GM23338 (cell line): ENCODE measurements at regions not wholly inside any gene's neighbourhood (a gene's known extent, or its start where the extent isn't known, plus 50 kb on each side); places are given as distances from the start of the nearest gene placed in this dataset.

Experiments
- ATAC-seq: fragments of 200-7000 bp; cut with Tn5 transposase; 3 replicates; pipeline ENCODE4 v1.9.1; 2020
- DNase-seq: peaks from one replicate; pipeline ENCODE4 v3.0.0-alpha.2; 2015; ENCODE audit warnings: low spot score
- H2AFZ ChIP-seq: fragments of 200-600 bp; sonication (generic); 2 replicates; pipeline ENCODE4 v1.8.0; 2016; ENCODE audit warnings: antibody characterized with exemption, mild to moderate bottlenecking, moderate library complexity
- H3F3A ChIP-seq: fragments of 200-600 bp; sonication (generic); replicated peaks from 2 replicates; pipeline ENCODE4 v1.8.0; 2017; ENCODE audit warnings: antibody characterized with exemption, mixed run types, low read depth
- H3K27ac ChIP-seq: fragments of 200-600 bp; sonication (generic); 2 replicates; pipeline ENCODE4 v1.6.1; 2016; ENCODE audit warnings: low read depth
- H3K27me3 ChIP-seq: fragments of 200-600 bp; sonication (generic); 2 replicates; pipeline ENCODE4 v1.8.0; 2016; ENCODE audit warnings: mild to moderate bottlenecking, mixed run types, moderate library complexity; ENCODE audit not compliant: insufficient read depth
- H3K36me3 ChIP-seq: fragments of 200-600 bp; sonication (generic); 2 replicates; pipeline ENCODE4 v1.8.0; 2016; ENCODE audit warnings: mild to moderate bottlenecking; ENCODE audit not compliant: insufficient read depth
- H3K4me1 ChIP-seq: fragments of 200-600 bp; sonication (generic); 2 replicates; pipeline ENCODE4 v1.8.0; 2016; ENCODE audit warnings: mild to moderate bottlenecking, moderate library complexity; ENCODE audit not compliant: insufficient read depth
- H3K4me2 ChIP-seq: fragments of 200-600 bp; sonication (generic); 2 replicates; pipeline ENCODE4 v1.7.1; 2017; ENCODE audit warnings: mixed run types
- H3K4me3 ChIP-seq: fragments of 200-600 bp; sonication (generic); 2 replicates; pipeline ENCODE4 v1.6.1; 2016; ENCODE audit warnings: mixed run types
- H3K79me2 ChIP-seq: fragments of 200-600 bp; sonication (generic); replicated peaks from 2 replicates; pipeline ENCODE4 v1.8.0; 2017; ENCODE audit warnings: mild to moderate bottlenecking; ENCODE audit not compliant: insufficient read depth
- H3K9me2 ChIP-seq: fragments of 200-600 bp; sonication (generic); 2 replicates; pipeline ENCODE4 v1.8.0; 2017; ENCODE audit not compliant: insufficient read depth
- H4K20me1 ChIP-seq: fragments of 200-600 bp; sonication (generic); replicated peaks from 2 replicates; pipeline ENCODE4 v1.8.0; 2017; ENCODE audit warnings: mild to moderate bottlenecking; ENCODE audit not compliant: insufficient read depth
- H3K27ac Mint-ChIP-seq: 2 replicates; pipeline ENCODE4 v1.8.0; 2020; ENCODE audit warnings: inconsistent platforms, mild to moderate bottlenecking, moderate library complexity, mixed read lengths
- H3K27me3 Mint-ChIP-seq: 3 replicates; pipeline ENCODE4 v1.8.0; 2022; ENCODE audit warnings: low read depth, mild to moderate bottlenecking, moderate library complexity, mixed read lengths, inconsistent platforms; ENCODE audit not compliant: insufficient read depth, poor library complexity
- H3K36me3 Mint-ChIP-seq: 3 replicates; pipeline ENCODE4 v1.8.0; 2021; ENCODE audit warnings: low read depth, mild to moderate bottlenecking, inconsistent platforms, moderate library complexity, mixed read lengths
- H3K4me1 Mint-ChIP-seq: 3 replicates; pipeline ENCODE4 v1.8.0; 2020; ENCODE audit warnings: mild to moderate bottlenecking, inconsistent platforms, mixed read lengths
- H3K4me3 Mint-ChIP-seq: 3 replicates; pipeline ENCODE4 v1.8.0; 2021; ENCODE audit warnings: moderate library complexity, mild to moderate bottlenecking, inconsistent platforms, mixed read lengths
- H3K9me3 Mint-ChIP-seq: 3 replicates; pipeline ENCODE4 v1.8.0; 2020; ENCODE audit warnings: moderate library complexity, mild to moderate bottlenecking, inconsistent platforms, mixed read lengths
- CREB1 ChIP-seq: fragments of 250-450 bp; sonication (Bioruptor Pico); IDR thresholded peaks from 2 replicates; pipeline ENCODE4 v1.5.0; 2020; ENCODE audit warnings: low read depth, mild to moderate bottlenecking, moderate library complexity
- CTCF ChIP-seq, 2 experiments: fragments of 200-600 bp in 1 of 2; sonication (generic) in 1 of 2; conservative IDR thresholded peaks; 2 replicates each; pipeline versions ENCODE4 v1.5.1 to v1.6.1; 2016 to 2017; ENCODE audit warnings: antibody characterized with exemption in 2 of 2, low read depth in 2 of 2, mild to moderate bottlenecking in 2 of 2, moderate library complexity in 1 of 2
- ETS1 ChIP-seq: IDR thresholded peaks from 2 replicates; pipeline ENCODE4 v1.6.1; 2016; ENCODE audit warnings: antibody characterized with exemption
- EZH2 ChIP-seq: fragments of 200-600 bp; sonication (generic); IDR thresholded peaks from one replicate; pipeline ENCODE4 v1.8.0; 2017; ENCODE audit warnings: antibody characterized with exemption, mild to moderate bottlenecking, low read depth; ENCODE audit not compliant: unreplicated experiment
- EZH2phosphoT487 ChIP-seq: fragments of 200-600 bp; sonication (generic); IDR thresholded peaks from one replicate; pipeline ENCODE4 v1.8.1; 2018; ENCODE audit warnings: antibody characterized with exemption; ENCODE audit not compliant: unreplicated experiment
- JUNB ChIP-seq: IDR thresholded peaks from one replicate; pipeline ENCODE4 v1.6.1; 2016; ENCODE audit warnings: antibody characterized with exemption; ENCODE audit not compliant: unreplicated experiment
- NANOG ChIP-seq: IDR thresholded peaks from 2 replicates; pipeline ENCODE4 v1.6.1; 2016; ENCODE audit warnings: antibody characterized with exemption, borderline replicate concordance
- POLR2AphosphoS5 ChIP-seq: IDR thresholded peaks from 2 replicates; pipeline ENCODE4 v1.6.1; 2016; ENCODE audit warnings: antibody characterized with exemption, low read depth
- REST ChIP-seq: IDR thresholded peaks from one replicate; pipeline ENCODE4 v1.6.1; 2018; ENCODE audit warnings: antibody characterized with exemption; ENCODE audit not compliant: unreplicated experiment
- STAT1 ChIP-seq: IDR thresholded peaks from one replicate; pipeline ENCODE4 v1.6.1; 2016; ENCODE audit warnings: antibody characterized with exemption; ENCODE audit not compliant: unreplicated experiment
- ZNF114 ChIP-seq: fragments of 250-450 bp; sonication (Bioruptor Pico); IDR thresholded peaks from 2 replicates; pipeline ENCODE4 v1.5.0; 2020; ENCODE audit warnings: mild to moderate bottlenecking, moderate library complexity
- ZNF331 ChIP-seq: fragments of 250-450 bp; sonication (Bioruptor Pico); IDR thresholded peaks from 2 replicates; pipeline ENCODE4 v1.5.0; 2020; ENCODE audit warnings: low read depth, mild to moderate bottlenecking, moderate library complexity
- ZNF462 ChIP-seq: fragments of 250-450 bp; sonication (Bioruptor Pico); IDR thresholded peaks from 2 replicates; pipeline ENCODE4 v1.5.0; 2020; ENCODE audit warnings: mild to moderate bottlenecking, moderate library complexity

GRCh38 chr12:124100572-124101178 is 127.7 kb downstream of the ZNF664 start:
- H3K9me2 ChIP-seq = 0 out of 2 replicates have a peak, but pooled peaks cover 3% of the 10 kb centered on the region
- H2AFZ ChIP-seq = no peak overlapping the region
- TF ChIP-seq STAT1 = no peak
- no peak for TF ChIP-seq EZH2
- no peak for TF ChIP-seq NANOG
- no peak for TF ChIP-seq CTCF (conservative IDR thresholded peaks at IDR 0.05; ENCODE audit: low read depth in 2 of 2)
- no peak for TF ChIP-seq EZH2phosphoT487
- TF ChIP-seq POLR2AphosphoS5 = no peak
- TF ChIP-seq CREB1 = no peak
- TF ChIP-seq ZNF114 (CRISPR knock-in tag) = no peak
- TF ChIP-seq JUNB = no peak
- TF ChIP-seq REST = no peak
- no peak for TF ChIP-seq ZNF462 (CRISPR knock-in tag)
- no peak for TF ChIP-seq ETS1
- no peak for TF ChIP-seq ZNF331
- no peak overlapping the region for H3K27ac Mint-ChIP-seq
- ATAC-seq = no peak
- no peaks in the 10 kb centered on the region for H4K20me1 ChIP-seq
- no peaks in the 10 kb centered on the region for H3K79me2 ChIP-seq
- H3K36me3 Mint-ChIP-seq = peaks cover 20% of the 10 kb centered on the region
- H3K4me1 Mint-ChIP-seq = peaks cover 12% of the 10 kb centered on the region
- peaks cover 37% of the 10 kb centered on the region for H3K9me3 Mint-ChIP-seq
- no peak for DNase-seq
- no peaks in the 10 kb centered on the region for H3K27me3 ChIP-seq
- H3K4me3 Mint-ChIP-seq = no peak overlapping the region
- peaks cover 4% of the 10 kb centered on the region for H3K27me3 Mint-ChIP-seq
- no peak overlapping the region for H3K27ac ChIP-seq
- peaks cover 5% of the 10 kb centered on the region; the same call in 1 of the 2 replicates for H3K4me1 ChIP-seq
- no peak overlapping the region for H3K4me2 ChIP-seq
- no peak overlapping the region for H3K4me3 ChIP-seq
- no peaks in the 10 kb centered on the region for H3F3A ChIP-seq
- H3K36me3 ChIP-seq = no peaks in the 10 kb centered on the region; the same call in 1 of the 2 replicates
